WERI-Rb-1 (cell line): ENCODE measurements at regions not wholly inside any gene's neighbourhood (a gene's known extent, or its start where the extent isn't known, plus 50 kb on each side); places are given as distances from the start of the nearest gene placed in this dataset.

Source experiments
- DNase-seq: peaks from one replicate; pipeline ENCODE4 v3.0.0-alpha.2; 2020
- H3K27ac ChIP-seq: fragments of 250-450 bp; sonication (Bioruptor Pico); 2 replicates; pipeline ENCODE4 v1.5.1; 2020; ENCODE audit warnings: mild to moderate bottlenecking, moderate library complexity
- H3K27me3 ChIP-seq: fragments of 250-450 bp; sonication (Bioruptor Pico); 2 replicates; pipeline ENCODE4 v1.5.1; 2021; ENCODE audit warnings: mild to moderate bottlenecking, low read depth, moderate library complexity; ENCODE audit not compliant: insufficient read depth, severe bottlenecking
- H3K36me3 ChIP-seq: fragments of 250-450 bp; sonication (Bioruptor Pico); 2 replicates; pipeline ENCODE4 v1.5.1; 2020; ENCODE audit warnings: mild to moderate bottlenecking, moderate library complexity
- H3K4me3 ChIP-seq: 2 replicates; pipeline ENCODE4 v1.5.1; 2011; ENCODE audit warnings: low read depth, mild to moderate bottlenecking, control low read depth, low read length
- H3K9me3 ChIP-seq: fragments of 250-450 bp; sonication (Bioruptor Pico); 2 replicates; pipeline ENCODE4 v1.5.1; 2021; ENCODE audit warnings: mild to moderate bottlenecking, moderate library complexity; ENCODE audit not compliant: severe bottlenecking
- TF ChIP-seq, protein P1 (sequence below): IDR thresholded peaks from 2 replicates; pipeline ENCODE4 v1.5.1; 2011; ENCODE audit warnings: low read depth, mild to moderate bottlenecking, control low read depth, inconsistent platforms, low read length

DNA sequence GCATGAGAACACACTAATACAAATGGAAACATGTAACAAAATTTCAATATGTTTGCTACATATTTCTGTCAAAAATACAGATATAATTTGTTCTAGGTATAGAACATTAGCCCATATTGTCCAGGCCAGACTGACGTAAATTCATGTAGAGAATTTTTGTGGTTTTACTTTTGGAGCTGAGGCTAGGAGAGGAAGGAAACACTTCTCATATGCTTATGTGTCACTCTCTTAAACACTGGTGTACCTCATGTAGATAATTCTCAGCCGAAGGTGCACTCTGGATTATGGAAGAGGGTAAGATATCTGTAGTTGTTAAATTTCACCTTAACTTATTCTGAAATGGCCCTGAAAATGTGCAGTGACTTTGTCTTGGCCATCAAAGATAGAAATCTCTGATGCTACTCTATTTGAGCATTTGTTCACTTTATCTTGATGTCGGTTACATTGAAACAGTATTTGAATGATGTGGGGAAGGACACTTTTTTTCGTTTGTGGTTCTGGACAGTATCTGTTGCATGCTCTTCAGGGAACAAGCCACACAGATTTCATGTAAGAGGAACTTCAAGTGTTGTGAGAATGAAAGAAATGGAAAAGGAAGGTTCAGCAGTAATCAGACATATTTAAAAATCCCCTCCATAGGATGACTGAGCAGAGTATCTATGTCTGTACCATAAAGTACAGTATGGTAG lies 202.7 kb downstream of the SPATA31D1 start:
- Histone ChIP-seq H3K27me3 (no peaks in the 10 kb centered on the region), H3K27ac (no peak overlapping the region), H3K4me3 (no peak overlapping the region), H3K9me3 (no peaks in the 10 kb centered on the region), H3K36me3 (no peaks in the 10 kb centered on the region)
- no peak for DNase-seq
- TF ChIP-seq, protein P1, sequence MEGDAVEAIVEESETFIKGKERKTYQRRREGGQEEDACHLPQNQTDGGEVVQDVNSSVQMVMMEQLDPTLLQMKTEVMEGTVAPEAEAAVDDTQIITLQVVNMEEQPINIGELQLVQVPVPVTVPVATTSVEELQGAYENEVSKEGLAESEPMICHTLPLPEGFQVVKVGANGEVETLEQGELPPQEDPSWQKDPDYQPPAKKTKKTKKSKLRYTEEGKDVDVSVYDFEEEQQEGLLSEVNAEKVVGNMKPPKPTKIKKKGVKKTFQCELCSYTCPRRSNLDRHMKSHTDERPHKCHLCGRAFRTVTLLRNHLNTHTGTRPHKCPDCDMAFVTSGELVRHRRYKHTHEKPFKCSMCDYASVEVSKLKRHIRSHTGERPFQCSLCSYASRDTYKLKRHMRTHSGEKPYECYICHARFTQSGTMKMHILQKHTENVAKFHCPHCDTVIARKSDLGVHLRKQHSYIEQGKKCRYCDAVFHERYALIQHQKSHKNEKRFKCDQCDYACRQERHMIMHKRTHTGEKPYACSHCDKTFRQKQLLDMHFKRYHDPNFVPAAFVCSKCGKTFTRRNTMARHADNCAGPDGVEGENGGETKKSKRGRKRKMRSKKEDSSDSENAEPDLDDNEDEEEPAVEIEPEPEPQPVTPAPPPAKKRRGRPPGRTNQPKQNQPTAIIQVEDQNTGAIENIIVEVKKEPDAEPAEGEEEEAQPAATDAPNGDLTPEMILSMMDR, result no peak

GRCh38 chr9:82192211-82192610 lies 203.6 kb downstream of the SPATA31D1 start:
- H3K27ac ChIP-seq, result no peak overlapping the region
- H3K4me3 ChIP-seq, result no peak overlapping the region
- TF ChIP-seq, protein P1, result no peak
- H3K36me3 ChIP-seq, result no peaks in the 10 kb centered on the region
- no peaks in the 10 kb centered on the region for H3K27me3 ChIP-seq
- DNase-seq, result no peak
- no peaks in the 10 kb centered on the region for H3K9me3 ChIP-seq

DNA sequence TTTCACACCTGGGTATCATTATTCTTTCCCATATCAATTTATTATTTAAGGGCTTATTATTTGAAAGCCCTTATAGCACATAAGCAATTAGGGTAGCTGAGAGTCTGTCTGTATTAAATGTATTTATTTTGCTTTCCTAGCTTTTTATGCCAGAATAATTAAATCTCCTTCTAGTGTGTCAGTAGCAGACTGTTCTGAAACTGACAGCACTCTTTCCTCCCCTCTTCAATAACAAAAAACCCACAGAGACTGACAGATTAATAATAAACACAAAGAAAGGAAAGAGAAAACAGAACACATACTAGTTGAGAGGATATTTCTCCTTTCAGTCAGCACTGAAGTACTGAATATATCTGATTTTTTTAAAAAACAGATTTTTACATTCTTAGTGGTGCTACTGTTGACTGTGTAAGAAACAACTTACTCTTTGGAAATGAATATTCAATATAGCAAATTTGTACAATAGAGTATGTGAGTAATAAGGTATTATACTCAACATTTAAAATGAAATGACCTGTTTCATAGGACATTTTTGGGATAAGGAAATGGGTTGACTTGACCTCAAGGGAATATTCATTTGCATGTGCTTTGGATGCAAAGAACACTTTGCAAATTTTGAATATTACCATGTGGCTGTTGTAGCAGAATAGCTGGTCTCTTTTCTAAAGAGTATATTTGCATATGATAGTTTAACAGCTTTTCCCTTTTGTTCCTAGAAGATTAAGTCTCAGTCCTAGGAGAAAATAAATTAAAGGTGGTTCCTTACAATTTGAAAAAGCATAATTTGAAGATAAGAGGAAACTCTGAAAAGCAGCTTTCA lies 208.3 kb downstream of the SPATA31D1 start:
- Histone ChIP-seq H3K9me3 (no peaks in the 10 kb centered on the region), H3K4me3 (no peak overlapping the region), H3K27me3 (no peaks in the 10 kb centered on the region), H3K27ac (no peak overlapping the region), H3K36me3 (no peaks in the 10 kb centered on the region)
- TF ChIP-seq, protein P1, result no peak
- DNase-seq, result no peak

GRCh38 chr9:82201196-82201595 lies 212.6 kb downstream of the SPATA31D1 start:
- no peak overlapping the region for H3K27ac ChIP-seq
- DNase-seq, result no peak

DNA sequence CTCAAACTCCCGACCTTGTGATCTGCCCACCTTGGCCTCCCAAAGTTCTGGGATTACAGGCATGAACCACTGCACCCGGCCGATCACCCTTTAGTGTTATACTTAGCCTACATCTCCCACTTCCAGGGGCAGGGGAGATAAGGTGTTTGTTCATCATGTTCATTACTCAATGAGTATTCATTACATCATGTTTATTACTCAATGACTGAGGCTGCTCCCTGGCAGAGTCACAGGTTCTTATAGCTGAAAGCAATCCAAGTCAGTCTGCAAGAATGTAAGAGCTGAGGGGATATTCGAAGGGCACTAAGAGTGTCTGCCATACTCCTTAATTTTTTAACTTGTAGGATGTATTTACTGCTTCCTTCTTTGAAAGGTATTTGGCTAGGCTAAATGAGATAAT lies 214.2 kb downstream of the SPATA31D1 start:
- no peak for DNase-seq

More at GRCh38 chr9:82201196-82201595, 212.6 kb downstream of the SPATA31D1 start:
- H3K9me3 ChIP-seq, result no peaks in the 10 kb centered on the region
- TF ChIP-seq, protein P1, result no peak
- H3K27me3 ChIP-seq, result no peaks in the 10 kb centered on the region
- no peaks in the 10 kb centered on the region for H3K36me3 ChIP-seq
- H3K4me3 ChIP-seq, result no peak overlapping the region

More for the DNA sequence above, 214.2 kb downstream of the SPATA31D1 start:
- TF ChIP-seq, protein P1, result no peak
- Histone ChIP-seq H3K4me3 (no peak overlapping the region), H3K27ac (no peak overlapping the region), H3K9me3 (no peaks in the 10 kb centered on the region), H3K36me3 (no peaks in the 10 kb centered on the region), H3K27me3 (no peaks in the 10 kb centered on the region)
